MM.1S (cell line): ENCODE measurements at regions not wholly inside any gene's neighbourhood (a gene's known extent, or its start where the extent isn't known, plus 50 kb on each side); places are given as distances from the start of the nearest gene placed in this dataset.

Experiments used
- CTCF ChIP-seq: fragments of 300-600 bp; sonication (generic); IDR thresholded peaks from 2 replicates; pipeline ENCODE4 v1.5.1; 2016; ENCODE audit warnings: antibody characterized with exemption, low read length, mixed read lengths
- EZH2 ChIP-seq: fragments of 300-600 bp; sonication (generic); optimal IDR thresholded peaks from 2 replicates; pipeline ENCODE3; 2017; ENCODE audit warnings: low read depth, mild to moderate bottlenecking, antibody characterized with exemption, low read length, mixed read lengths
- EZH2phosphoT487 ChIP-seq: fragments of 300-600 bp; sonication (generic); IDR thresholded peaks from 2 replicates; pipeline ENCODE4 v1.6.1; 2018; ENCODE audit warnings: antibody characterized with exemption, low read length

- TF ChIP-seq CTCF, result no peak
- TF ChIP-seq EZH2phosphoT487, result no peak
- no peak for TF ChIP-seq EZH2
These were observed 123.0 kb upstream of the KCNN2 start for GRCh38 chr5:114238771-114239313.
